NCI-H2171 (cell line): ENCODE measurements at regions not wholly inside any gene's neighbourhood (a gene's known extent, or its start where the extent isn't known, plus 50 kb on each side); places are given as distances from the start of the nearest gene placed in this dataset.

Experiments used
- DNase-seq: peaks from one replicate; lab custom pipeline; 2025; lab: John Stamatoyannopoulos, UW

GRCh38 chr12:92221656-92222315, 76.1 kb upstream of the BTG1 start:
- no peak for DNase-seq

GRCh38 chr12:92218394-92219077, 72.9 kb upstream of the BTG1 start:
- no peak for DNase-seq

GRCh38 chr12:92216092-92216491, 70.4 kb upstream of the BTG1 start:
- no peak for DNase-seq

- DNase-seq, result no peak
These were observed 69.7 kb upstream of the BTG1 start for GRCh38 chr12:92215358-92215757.

- DNase-seq, result no peak
These were observed 67.5 kb upstream of the BTG1 start for GRCh38 chr12:92213166-92213565.

GRCh38 chr12:92210071-92210470, 64.4 kb upstream of the BTG1 start:
- no peak for DNase-seq

GRCh38 chr12:92208613-92209121, 63.0 kb upstream of the BTG1 start:
- DNase-seq, result no peak

- DNase-seq, result no peak
These were observed 61.0 kb upstream of the BTG1 start for GRCh38 chr12:92206596-92206995.

- no peak for DNase-seq
These were observed 60.4 kb upstream of the BTG1 start for GRCh38 chr12:92206011-92206410.

GRCh38 chr12:92199819-92200576, 54.4 kb upstream of the BTG1 start:
- no peak for DNase-seq

GRCh38 chr12:92197815-92198214, 52.2 kb upstream of the BTG1 start:
- no peak for DNase-seq

- no peak for DNase-seq
These were observed 50.7 kb upstream of the BTG1 start for GRCh38 chr12:92196368-92196767.
